GM12865 (cell line): ENCODE measurements at regions not wholly inside any gene's neighbourhood (a gene's known extent, or its start where the extent isn't known, plus 50 kb on each side); places are given as distances from the start of the nearest gene placed in this dataset.

Source experiments
- DNase-seq: peaks from one replicate; pipeline ENCODE4 v3.0.0; 2010; ENCODE audit warnings: low read depth
- H3K4me3 ChIP-seq: 2 replicates; pipeline ENCODE4 v1.5.1; 2011; ENCODE audit warnings: mild to moderate bottlenecking, low read depth, low read length, control low read depth
- CTCF ChIP-seq: IDR thresholded peaks from 2 replicates; pipeline ENCODE4 v1.5.1; 2011; ENCODE audit warnings: low read length, control low read depth, low read depth, inconsistent platforms; ENCODE audit not compliant: insufficient read depth; ENCODE audit errors: missing control alignments

GRCh38 chr17:69858460-69858859 lies 216.6 kb upstream of the KCNJ16 start:
- DNase-seq: no peak
- H3K4me3 ChIP-seq: no peak overlapping the region
- TF ChIP-seq CTCF: no peak

- no peak overlapping the region for H3K4me3 ChIP-seq
- DNase-seq: no peak
- no peak for TF ChIP-seq CTCF
Observed at GRCh38 chr17:69860142-69860680, 214.8 kb upstream of the KCNJ16 start.

DNA sequence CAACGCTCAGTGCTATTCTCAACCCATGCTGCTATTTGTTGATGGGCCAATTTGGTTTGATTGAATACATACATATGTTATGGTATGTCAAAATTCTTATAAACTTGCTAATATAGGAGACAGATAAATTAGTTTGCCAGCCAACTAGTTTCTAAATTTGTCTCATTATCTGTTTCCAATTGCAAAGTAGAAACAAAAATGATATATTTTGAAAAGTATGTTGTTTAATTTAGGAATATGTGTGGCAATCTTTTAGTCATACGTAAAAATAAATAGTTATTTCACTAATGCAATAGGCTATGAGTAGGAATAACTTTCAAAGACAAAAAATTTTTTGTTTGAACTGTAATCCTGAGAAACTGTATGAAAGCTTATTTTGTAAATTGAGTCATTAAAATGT lies 210.6 kb upstream of the KCNJ16 start:
- H3K4me3 ChIP-seq: no peak overlapping the region
- TF ChIP-seq CTCF: no peak
- DNase-seq: no peak

DNA sequence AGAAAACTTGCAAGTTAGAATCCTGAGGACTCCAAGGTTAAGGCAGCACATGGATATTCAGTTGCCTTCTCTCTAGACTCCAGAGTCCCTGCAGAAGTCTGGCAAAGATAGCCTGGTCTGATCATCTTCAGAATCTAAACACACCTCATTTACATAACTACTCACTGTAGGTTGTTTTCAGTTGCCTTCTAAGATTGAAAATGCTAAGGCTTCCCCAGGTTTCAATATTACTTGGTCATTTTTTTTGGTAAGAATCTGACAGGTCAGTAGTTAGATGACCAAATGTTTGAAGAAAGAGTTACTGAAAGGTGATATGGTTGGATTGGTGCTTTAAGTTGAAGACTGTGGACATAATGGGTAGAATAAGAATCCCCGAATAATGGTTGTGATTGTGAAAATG lies 205.4 kb upstream of the KCNJ16 start:
- peak; percentile 44 for DNase-seq
- TF ChIP-seq CTCF: no peak
- H3K4me3 ChIP-seq: no peak overlapping the region

DNA sequence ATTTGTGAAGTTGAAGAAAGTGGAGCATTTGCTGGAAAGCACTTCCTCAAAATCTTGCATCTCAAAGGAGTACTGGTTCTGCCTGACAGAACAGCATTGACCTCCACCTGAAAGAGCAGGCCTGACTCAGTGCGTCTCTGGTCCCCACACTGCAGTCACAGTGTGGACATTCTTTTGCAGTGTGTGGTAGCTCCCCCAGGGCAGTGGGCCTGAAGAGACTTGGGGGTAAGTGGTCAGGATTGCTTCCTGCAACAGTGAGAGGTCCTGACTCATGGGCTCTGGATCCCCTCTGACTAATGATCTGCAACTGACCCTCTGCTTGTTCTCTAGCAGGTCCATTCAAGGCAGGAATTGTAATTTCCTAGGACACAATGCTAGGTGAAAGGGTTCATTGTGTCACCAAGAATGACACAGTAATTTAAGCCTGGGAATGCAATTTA lies 204.9 kb upstream of the KCNJ16 start:
- TF ChIP-seq CTCF: no peak
- no peak overlapping the region for H3K4me3 ChIP-seq
- DNase-seq: peak; percentile 18

DNA sequence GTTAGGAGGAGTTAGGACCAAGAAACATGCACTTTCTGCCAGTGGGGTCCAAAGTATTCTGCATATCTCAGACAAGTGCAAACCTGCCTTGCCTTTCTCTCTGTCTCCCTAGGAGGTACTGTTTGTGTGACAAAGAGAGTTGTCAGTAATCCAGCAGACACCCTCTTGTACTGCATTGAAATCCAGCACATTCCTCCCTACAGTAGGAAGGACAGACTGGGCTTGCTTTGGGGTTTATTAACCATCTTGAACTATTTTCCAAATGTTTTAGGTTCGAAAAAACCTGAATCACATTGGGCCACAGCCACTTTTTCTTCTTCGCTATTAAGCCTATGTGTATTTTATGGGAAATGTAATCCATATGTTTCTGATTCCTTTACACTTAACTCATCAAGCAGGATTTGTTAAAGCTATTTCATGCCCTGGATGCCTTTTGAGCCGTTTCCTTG lies 204.2 kb upstream of the KCNJ16 start:
- DNase-seq: no peak
- TF ChIP-seq CTCF: no peak
- no peak overlapping the region for H3K4me3 ChIP-seq

DNA sequence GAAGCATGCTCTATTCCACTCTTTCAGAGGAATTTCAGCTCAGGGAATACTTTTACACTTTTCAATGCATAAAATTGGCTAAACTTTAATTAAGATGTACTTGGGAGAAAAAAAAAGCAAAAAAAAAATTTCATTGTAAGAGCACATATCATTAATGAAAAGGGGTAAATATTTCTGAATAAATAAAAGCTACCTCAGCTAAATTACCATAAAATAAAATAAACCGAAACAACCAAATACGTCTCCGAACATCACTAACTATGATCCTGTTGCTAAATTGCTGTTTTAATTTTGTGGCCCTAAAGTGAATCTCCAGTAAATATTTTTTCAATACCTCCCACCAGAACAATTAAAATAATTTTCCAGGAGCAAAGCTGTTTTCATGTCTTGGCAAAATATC lies 203.7 kb upstream of the KCNJ16 start:
- H3K4me3 ChIP-seq: no peak overlapping the region
- DNase-seq: no peak
- no peak for TF ChIP-seq CTCF
